CD4-positive, alpha-beta memory T cell (primary cell): ENCODE measurements at regions not wholly inside any gene's neighbourhood (a gene's known extent, or its start where the extent isn't known, plus 50 kb on each side); places are given as distances from the start of the nearest gene placed in this dataset.

Source experiments
- CTCF ChIA-PET: fragments of 350-600 bp; sonication (Branson Sonifier 250); formaldehyde crosslinking; loops from one replicate; lab custom pipeline; 2021; ENCODE audit warnings: inconsistent platforms; ENCODE audit not compliant: partially characterized antibody; lab: Charles Lee
- POLR2A ChIA-PET: fragments of 350-600 bp; sonication (Branson Sonifier 250); formaldehyde crosslinking; loops from one replicate; lab custom pipeline; 2021; ENCODE audit not compliant: partially characterized antibody; lab: Charles Lee
- DNase-seq, 5 donors: peaks; one replicate each; pipeline versions ENCODE4 v3.0.0 to v3.0.0-alpha.2; 2020 to 2022; ENCODE audit warnings: mixed read lengths in 1 of 5
- H3K27ac ChIP-seq: one replicate; pipeline ENCODE4 v1.7.0; 2013; ENCODE audit warnings: low read depth, low read length
- H3K27me3 ChIP-seq: 2 replicates; pipeline ENCODE4 v1.7.0; 2013; ENCODE audit warnings: mild to moderate bottlenecking, low read length, moderate library complexity; ENCODE audit not compliant: insufficient read depth
- H3K36me3 ChIP-seq: 2 replicates; pipeline ENCODE4 v1.7.0; 2013; ENCODE audit warnings: mild to moderate bottlenecking, low read length, moderate library complexity; ENCODE audit not compliant: insufficient read depth
- H3K4me1 ChIP-seq: 2 replicates; pipeline ENCODE4 v1.7.0; 2013; ENCODE audit warnings: mild to moderate bottlenecking, low read length, moderate library complexity; ENCODE audit not compliant: insufficient read depth
- H3K4me3 ChIP-seq, 2 donors: one replicate each; pipeline ENCODE4 v1.7.0; 2013; ENCODE audit warnings: low read length in 2 of 2, mild to moderate bottlenecking in 1 of 2
- H3K9me3 ChIP-seq, 2 donors: one replicate each; pipeline ENCODE4 v1.7.0; 2013; ENCODE audit warnings: low read length in 2 of 2, control low read depth in 1 of 2; ENCODE audit not compliant: control insufficient read depth in 1 of 2
- H3K27ac Mint-ChIP-seq, 7 donors: one replicate each; pipeline ENCODE4 v1.8.0; 2020 to 2021; ENCODE audit warnings: mixed read lengths in 7 of 7, mild to moderate bottlenecking in 6 of 7, inconsistent platforms in 3 of 7, moderate library complexity in 3 of 7
- H3K27me3 Mint-ChIP-seq, 2 donors: one replicate each; pipeline ENCODE4 v1.8.0; 2020 to 2021; ENCODE audit warnings: mixed read lengths in 2 of 2
- H3K36me3 Mint-ChIP-seq, 2 donors: one replicate each; pipeline ENCODE4 v1.8.0; 2020 to 2021; ENCODE audit warnings: mixed read lengths in 2 of 2, inconsistent platforms in 1 of 2, mild to moderate bottlenecking in 1 of 2
- H3K4me1 Mint-ChIP-seq, 4 donors: one replicate each; pipeline ENCODE4 v1.8.0; 2020 to 2021; ENCODE audit warnings: mixed read lengths in 4 of 4, mild to moderate bottlenecking in 1 of 4
- H3K4me3 Mint-ChIP-seq, 8 donors: one replicate each; pipeline ENCODE4 v1.8.0; 2020 to 2021; ENCODE audit warnings: mixed read lengths in 8 of 8, mild to moderate bottlenecking in 7 of 8, moderate library complexity in 6 of 8, inconsistent platforms in 3 of 8
- H3K9me3 Mint-ChIP-seq, 8 donors: one replicate each; pipeline ENCODE4 v1.8.0; 2020 to 2021; ENCODE audit warnings: mixed read lengths in 8 of 8, mild to moderate bottlenecking in 5 of 8, inconsistent platforms in 3 of 8, moderate library complexity in 1 of 8
- intact Hi-C: fragments of 100-400 bp; cut with micrococcal nuclease; formaldehyde crosslinking; loops from one replicate; pipeline ENCODE4 v1.15.1; 2023

- Histone ChIP-seq H3K4me1 (no peaks in the 10 kb centered on the region), H3K36me3 (no peaks in the 10 kb centered on the region), H3K27me3 (no peaks in the 10 kb centered on the region), H3K27ac (no peak overlapping the region), H3K4me3 (no peak overlapping the region), H3K9me3 (no peaks in the 10 kb centered on the region)
- Mint-ChIP-seq H3K27ac (no peak overlapping the region), H3K36me3 (no peaks in the 10 kb centered on the region), H3K4me1 (peaks cover 0 to 1% (median 0%) of the 10 kb centered on the region in 4 donors), H3K9me3 (peaks cover 0 to 2% (median 0%) of the 10 kb centered on the region in 8 donors), H3K4me3 (no peak overlapping the region), H3K27me3 (peaks cover under 1 to 7% of the 10 kb centered on the region in 2 donors)
- POLR2A ChIA-PET = no interaction called here
- DNase-seq = no peak
- CTCF ChIA-PET = no interaction called here
- intact Hi-C loops = no loop called here
Observed at GRCh38 chr3:144112036-144112435, 140.4 kb downstream of the DIPK2A start.

DNA sequence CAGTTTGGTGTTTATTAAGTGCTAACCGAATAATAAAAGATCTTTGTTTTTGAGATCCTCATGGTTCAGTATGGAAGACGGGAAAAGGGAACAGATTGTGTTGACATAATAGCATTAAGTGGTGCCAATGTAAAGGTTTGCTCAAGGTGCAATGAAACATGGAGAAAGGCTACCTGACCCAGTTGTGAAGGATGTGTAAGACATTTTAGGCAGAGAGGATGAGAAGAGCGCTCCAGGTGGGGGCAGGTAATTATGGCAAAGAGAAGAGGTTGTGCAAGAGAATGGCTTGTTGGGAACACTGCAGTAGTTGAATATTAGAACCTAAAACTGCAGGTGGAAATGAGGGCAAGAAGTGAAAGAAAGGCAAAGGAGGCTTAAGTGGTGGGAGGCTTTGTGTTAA is 140.8 kb downstream of the DIPK2A start:
- ChIA-PET CTCF (no interaction called here), POLR2A (no interaction called here)
- H3K9me3 Mint-ChIP-seq = peaks cover 0 to 2% (median 0%) of the 10 kb centered on the region in 8 donors
- Histone ChIP-seq H3K4me1 (no peaks in the 10 kb centered on the region), H3K27me3 (no peaks in the 10 kb centered on the region), H3K4me3 (no peak overlapping the region), H3K9me3 (no peaks in the 10 kb centered on the region), H3K27ac (no peak overlapping the region), H3K36me3 (no peaks in the 10 kb centered on the region)
- no peak overlapping the region for H3K4me3 Mint-ChIP-seq
- intact Hi-C loops = no loop called here
- H3K36me3 Mint-ChIP-seq = no peaks in the 10 kb centered on the region
- H3K4me1 Mint-ChIP-seq = peaks cover 0 to 1% (median 0%) of the 10 kb centered on the region in 4 donors
- peaks cover 0 to 6% of the 10 kb centered on the region in 2 donors for H3K27me3 Mint-ChIP-seq
- no peak for DNase-seq
- no peak overlapping the region for H3K27ac Mint-ChIP-seq

DNA sequence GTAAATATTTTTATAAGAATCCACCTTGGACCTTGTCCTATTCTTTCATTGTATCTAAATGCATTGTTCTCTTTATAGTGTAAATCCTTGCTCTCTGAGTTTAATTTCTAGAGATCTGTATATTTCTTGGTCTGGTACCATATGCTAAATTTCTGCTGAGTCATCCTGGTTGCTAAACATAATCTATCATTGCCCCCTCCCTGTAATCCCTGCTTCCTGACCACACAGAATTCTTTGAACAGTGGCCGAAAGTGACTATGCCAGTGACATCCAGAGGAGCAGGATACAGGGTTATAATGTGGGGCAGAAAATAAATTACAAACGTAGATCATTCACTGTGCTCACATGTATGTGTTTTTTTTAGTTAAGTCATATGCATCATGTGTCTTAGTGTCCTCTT is 143.1 kb downstream of the DIPK2A start:
- Mint-ChIP-seq H3K4me3 (no peak overlapping the region), H3K27ac (no peak overlapping the region), H3K36me3 (no peaks in the 10 kb centered on the region), H3K4me1 (peaks cover 0 to 1% (median 0%) of the 10 kb centered on the region in 4 donors), H3K27me3 (peaks cover 0 to 6% of the 10 kb centered on the region in 2 donors), H3K9me3 (peaks cover 0 to 3% (median 0%) of the 10 kb centered on the region in 8 donors)
- POLR2A ChIA-PET = no interaction called here
- no peaks in the 10 kb centered on the region for H3K4me1 ChIP-seq
- no peak for DNase-seq
- H3K4me3 ChIP-seq = no peak overlapping the region
- no peaks in the 10 kb centered on the region for H3K36me3 ChIP-seq
- no peaks in the 10 kb centered on the region for H3K27me3 ChIP-seq
- intact Hi-C loops = no loop called here
- CTCF ChIA-PET = no interaction called here
- no peaks in the 10 kb centered on the region for H3K9me3 ChIP-seq
- H3K27ac ChIP-seq = no peak overlapping the region

DNA sequence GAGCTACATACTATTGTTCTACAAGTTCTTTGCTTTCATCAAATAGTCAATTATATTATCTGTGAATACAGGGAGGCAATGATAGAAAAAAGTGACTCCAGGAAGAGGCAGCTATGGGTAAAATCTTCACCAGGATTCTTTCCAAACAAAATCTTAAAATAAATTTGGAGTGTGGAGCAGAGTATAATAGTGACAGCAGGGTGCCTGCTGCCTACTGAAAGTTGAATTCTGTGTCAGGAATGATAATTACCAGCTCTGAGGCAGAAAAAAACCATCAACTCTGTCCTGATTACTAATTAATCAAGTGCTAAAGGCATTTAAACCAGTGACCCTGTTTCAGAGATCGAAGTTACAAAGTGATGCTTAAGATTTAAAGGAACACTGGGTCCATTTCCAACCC is 148.0 kb downstream of the DIPK2A start:
- no peaks in the 10 kb centered on the region for H3K4me1 ChIP-seq
- H3K27ac ChIP-seq = no peak overlapping the region
- POLR2A ChIA-PET = no interaction called here
- H3K9me3 ChIP-seq = no peaks in the 10 kb centered on the region
- no peaks in the 10 kb centered on the region for H3K36me3 ChIP-seq
- Mint-ChIP-seq H3K4me1 (no peaks in the 10 kb centered on the region), H3K27me3 (peaks cover 3% of the 10 kb centered on the region in 2 donors), H3K4me3 (no peak overlapping the region), H3K36me3 (no peaks in the 10 kb centered on the region), H3K9me3 (peaks cover 0 to 3% (median 0%) of the 10 kb centered on the region in 8 donors), H3K27ac (no peak overlapping the region)
- CTCF ChIA-PET = no interaction called here
- intact Hi-C loops = no loop called here
- no peak overlapping the region for H3K4me3 ChIP-seq
- no peaks in the 10 kb centered on the region for H3K27me3 ChIP-seq
- no peak for DNase-seq

- intact Hi-C loops = no loop called here
- Histone ChIP-seq H3K4me3 (no peak overlapping the region), H3K27me3 (no peaks in the 10 kb centered on the region), H3K9me3 (no peaks in the 10 kb centered on the region), H3K4me1 (no peaks in the 10 kb centered on the region), H3K36me3 (no peaks in the 10 kb centered on the region), H3K27ac (no peak overlapping the region)
- Mint-ChIP-seq H3K36me3 (no peaks in the 10 kb centered on the region), H3K4me1 (no peaks in the 10 kb centered on the region), H3K27me3 (peaks cover 1 to 3% of the 10 kb centered on the region in 2 donors), H3K9me3 (peaks cover 0 to 8% (median 4%) of the 10 kb centered on the region in 8 donors), H3K4me3 (no peak overlapping the region), H3K27ac (no peak overlapping the region)
- ChIA-PET CTCF (no interaction called here), POLR2A (no interaction called here)
- no peak for DNase-seq
Observed at GRCh38 chr3:144121661-144122060, 150.0 kb downstream of the DIPK2A start.

DNA sequence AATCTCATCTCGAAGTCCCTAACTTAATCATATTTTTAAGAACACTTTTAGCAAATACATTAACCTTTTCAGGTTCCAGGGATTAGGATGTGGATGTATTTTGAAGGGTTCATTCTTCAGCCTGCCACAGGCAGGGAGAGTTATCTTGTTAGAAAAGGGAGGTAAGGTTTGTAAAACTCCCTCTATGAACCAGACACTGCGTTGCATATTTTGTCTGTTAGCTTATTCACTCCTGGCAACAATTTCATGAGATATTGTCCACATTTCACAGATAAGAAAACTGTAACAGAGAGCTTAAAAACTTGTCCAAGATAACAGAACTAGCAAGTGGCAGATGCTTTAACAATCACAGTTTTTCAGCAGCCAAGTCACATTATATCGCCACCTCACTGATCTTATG is 155.4 kb downstream of the DIPK2A start:
- no peak overlapping the region for H3K27ac ChIP-seq
- no peak overlapping the region for H3K4me3 ChIP-seq
- Mint-ChIP-seq H3K27me3 (peaks cover 1 to 3% of the 10 kb centered on the region in 2 donors), H3K4me3 (no peak overlapping the region), H3K9me3 (peaks cover 2 to 10% (median 6%) of the 10 kb centered on the region in 8 donors), H3K27ac (no peak overlapping the region), H3K4me1 (peaks cover 0 to 2% (median under 1%) of the 10 kb centered on the region in 4 donors), H3K36me3 (no peaks in the 10 kb centered on the region)
- ChIA-PET POLR2A (no interaction called here), CTCF (no interaction called here)
- H3K27me3 ChIP-seq = no peaks in the 10 kb centered on the region
- H3K36me3 ChIP-seq = no peaks in the 10 kb centered on the region
- H3K4me1 ChIP-seq = no peaks in the 10 kb centered on the region
- no peaks in the 10 kb centered on the region for H3K9me3 ChIP-seq
- DNase-seq = no peak
- intact Hi-C loops = no loop called here

GRCh38 chr3:144127700-144128099 is 156.1 kb downstream of the DIPK2A start:
- ChIA-PET CTCF (no interaction called here), POLR2A (no interaction called here)
- Histone ChIP-seq H3K27ac (no peak overlapping the region), H3K36me3 (no peaks in the 10 kb centered on the region), H3K4me3 (no peak overlapping the region), H3K4me1 (no peaks in the 10 kb centered on the region), H3K9me3 (no peaks in the 10 kb centered on the region), H3K27me3 (no peaks in the 10 kb centered on the region)
- no peak overlapping the region for H3K27ac Mint-ChIP-seq
- peaks cover 1% of the 10 kb centered on the region in 2 donors for H3K27me3 Mint-ChIP-seq
- no peak for DNase-seq
- no peak overlapping the region for H3K4me3 Mint-ChIP-seq
- peaks cover 0 to 2% (median under 1%) of the 10 kb centered on the region in 4 donors for H3K4me1 Mint-ChIP-seq
- no peaks in the 10 kb centered on the region for H3K36me3 Mint-ChIP-seq
- peaks cover 2 to 10% (median 6%) of the 10 kb centered on the region in 8 donors for H3K9me3 Mint-ChIP-seq
- intact Hi-C loops = no loop called here
